Jurkat, Clone E6-1 (cell line): ENCODE measurements at regions not wholly inside any gene's neighbourhood (a gene's known extent, or its start where the extent isn't known, plus 50 kb on each side); places are given as distances from the start of the nearest gene placed in this dataset.

Experiments used
- DNase-seq: peaks from one replicate; pipeline ENCODE4 v3.0.0-alpha.2; 2011; ENCODE audit warnings: low read depth, low spot score
- H3K4me3 ChIP-seq: 2 replicates; pipeline ENCODE4 v1.5.1; 2011; ENCODE audit warnings: mild to moderate bottlenecking, low read length, control low read depth, moderate library complexity

DNA sequence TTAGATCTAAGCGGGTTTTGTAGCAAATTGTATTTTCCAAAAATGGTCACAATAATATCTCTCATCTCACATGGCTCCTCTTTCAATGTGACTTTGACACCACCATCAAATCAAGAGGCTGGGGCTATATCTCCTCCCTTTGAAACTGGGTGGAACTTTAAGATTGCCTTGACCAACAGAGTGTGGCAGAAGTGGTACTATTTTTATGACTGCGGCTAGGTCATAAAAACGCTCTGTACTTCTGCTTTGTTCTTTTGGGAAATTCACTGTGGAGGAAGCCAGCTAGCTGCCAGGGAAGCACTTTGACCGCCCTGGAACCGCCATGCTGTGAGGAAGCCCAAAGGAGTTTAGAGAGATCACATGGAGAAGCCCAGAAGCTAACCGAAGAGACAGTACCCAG is 50.7 kb upstream of the ACOT11 start:
- no peak for DNase-seq
- no peak overlapping the region for H3K4me3 ChIP-seq

DNA sequence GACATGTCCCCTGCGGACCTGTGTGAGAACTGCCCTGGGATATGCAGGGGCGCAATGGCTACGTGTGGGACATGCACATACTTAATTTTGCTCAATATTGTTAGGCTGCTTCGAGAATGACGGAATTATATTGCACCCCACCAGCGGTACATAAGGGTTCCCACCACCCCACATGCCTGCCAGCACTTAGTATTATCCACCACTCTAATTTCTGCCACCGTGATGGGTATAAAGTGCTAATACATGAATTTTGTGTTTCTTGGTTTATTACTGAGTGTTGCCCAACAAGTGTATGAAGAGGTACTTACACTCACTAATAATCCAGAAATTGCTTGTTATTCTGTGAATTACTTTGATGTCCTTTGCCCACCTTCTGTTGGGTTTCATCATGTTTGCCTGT is 52.1 kb upstream of the ACOT11 start:
- no peak for DNase-seq
- no peak overlapping the region for H3K4me3 ChIP-seq

DNA sequence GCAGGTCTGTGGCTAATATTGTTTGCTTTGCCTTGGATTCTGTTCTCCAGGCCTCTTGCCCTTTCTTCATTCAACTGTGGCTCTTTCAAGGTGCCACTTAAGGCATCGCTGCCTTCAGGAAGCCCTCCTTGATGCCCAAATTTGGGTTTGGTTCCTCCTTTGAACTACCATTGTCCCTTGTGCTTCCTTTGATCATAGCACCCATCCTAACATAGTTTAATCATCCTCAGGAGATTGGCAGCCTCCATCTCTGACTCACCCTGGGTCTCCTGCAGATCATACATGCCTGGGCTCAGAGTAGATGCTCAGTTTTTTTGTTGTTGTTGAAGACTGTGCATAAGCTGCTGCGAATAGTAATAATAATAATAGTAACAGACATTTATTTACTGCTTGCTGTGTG is 54.4 kb upstream of the ACOT11 start:
- no peak overlapping the region for H3K4me3 ChIP-seq
- no peak for DNase-seq

DNA sequence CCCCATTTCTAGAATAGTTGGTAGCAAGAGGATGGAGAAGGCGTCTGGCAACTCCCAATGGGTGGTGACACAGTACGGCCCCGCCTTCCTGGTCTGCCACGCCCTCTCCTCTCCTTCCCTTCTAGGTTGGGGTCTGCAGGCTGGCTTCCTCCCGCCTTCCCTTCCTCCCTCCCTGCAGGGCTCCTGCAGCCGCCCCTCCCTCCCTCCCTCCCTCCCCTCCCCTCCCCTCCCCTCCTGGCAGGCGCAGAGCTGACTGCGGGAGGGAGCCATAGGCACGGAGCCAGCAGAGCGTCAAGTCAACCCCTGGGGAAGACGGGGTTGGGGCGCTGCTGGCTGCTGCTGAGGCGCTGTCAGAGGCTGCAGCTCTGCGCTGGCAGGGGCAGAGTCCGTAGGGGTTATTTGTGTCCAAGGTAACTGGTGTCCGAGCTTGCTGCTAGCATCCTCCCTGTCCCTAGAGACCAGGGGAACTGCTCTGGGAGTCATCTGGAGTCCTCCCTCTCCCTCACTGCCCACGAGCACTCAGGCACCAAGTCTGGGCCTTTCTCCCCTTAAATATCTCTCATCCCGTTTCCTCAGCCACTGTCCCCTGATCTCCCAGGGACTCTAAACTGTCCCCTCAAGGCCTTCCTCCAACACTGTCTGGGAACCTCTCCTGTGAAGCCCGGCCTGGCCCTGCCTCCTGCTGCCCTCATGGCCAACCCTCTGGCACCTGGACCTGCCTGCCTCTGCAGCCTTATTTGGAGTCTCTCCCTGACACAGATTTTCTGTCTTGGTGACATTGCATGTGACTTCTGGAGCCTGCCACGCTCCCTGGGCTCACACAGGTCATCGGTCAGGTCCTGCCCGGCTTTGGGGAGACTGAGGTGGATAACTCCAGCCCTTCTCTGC is 57.4 kb upstream of the ACOT11 start:
- H3K4me3 ChIP-seq: peak overlapping the region; percentile 11; the same call in 1 of the 2 replicates
- no peak for DNase-seq

DNA sequence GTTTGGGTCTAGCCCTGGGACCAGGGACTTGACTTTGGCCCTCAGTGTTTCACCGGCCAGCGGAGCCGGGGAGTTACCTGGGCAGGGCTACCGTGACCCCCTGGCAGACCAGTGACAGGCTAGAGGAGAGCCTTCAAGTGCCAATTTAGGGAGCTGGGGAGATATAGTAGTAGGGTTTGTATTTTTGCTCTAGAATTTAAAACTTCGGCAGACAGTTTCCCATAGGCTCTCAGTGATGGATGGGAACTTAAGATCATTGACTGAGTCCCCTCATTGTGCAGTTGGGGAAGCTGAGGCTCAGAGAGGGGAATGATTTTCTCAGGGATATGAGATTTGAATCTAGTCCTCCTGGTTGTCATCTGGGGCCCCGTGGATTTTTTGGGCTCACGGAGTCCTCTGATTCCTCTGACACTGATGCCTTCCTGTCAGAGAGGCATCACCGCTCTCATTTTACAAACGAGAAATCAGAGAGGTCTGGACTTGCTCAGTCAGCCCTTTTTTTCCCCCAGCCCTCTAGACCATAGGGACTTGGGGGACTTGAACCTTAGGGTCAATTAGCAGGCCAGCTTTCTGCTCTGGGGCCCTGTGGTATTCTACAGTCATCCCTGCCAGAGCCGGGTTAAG is 58.3 kb upstream of the ACOT11 start:
- DNase-seq: no peak

DNA sequence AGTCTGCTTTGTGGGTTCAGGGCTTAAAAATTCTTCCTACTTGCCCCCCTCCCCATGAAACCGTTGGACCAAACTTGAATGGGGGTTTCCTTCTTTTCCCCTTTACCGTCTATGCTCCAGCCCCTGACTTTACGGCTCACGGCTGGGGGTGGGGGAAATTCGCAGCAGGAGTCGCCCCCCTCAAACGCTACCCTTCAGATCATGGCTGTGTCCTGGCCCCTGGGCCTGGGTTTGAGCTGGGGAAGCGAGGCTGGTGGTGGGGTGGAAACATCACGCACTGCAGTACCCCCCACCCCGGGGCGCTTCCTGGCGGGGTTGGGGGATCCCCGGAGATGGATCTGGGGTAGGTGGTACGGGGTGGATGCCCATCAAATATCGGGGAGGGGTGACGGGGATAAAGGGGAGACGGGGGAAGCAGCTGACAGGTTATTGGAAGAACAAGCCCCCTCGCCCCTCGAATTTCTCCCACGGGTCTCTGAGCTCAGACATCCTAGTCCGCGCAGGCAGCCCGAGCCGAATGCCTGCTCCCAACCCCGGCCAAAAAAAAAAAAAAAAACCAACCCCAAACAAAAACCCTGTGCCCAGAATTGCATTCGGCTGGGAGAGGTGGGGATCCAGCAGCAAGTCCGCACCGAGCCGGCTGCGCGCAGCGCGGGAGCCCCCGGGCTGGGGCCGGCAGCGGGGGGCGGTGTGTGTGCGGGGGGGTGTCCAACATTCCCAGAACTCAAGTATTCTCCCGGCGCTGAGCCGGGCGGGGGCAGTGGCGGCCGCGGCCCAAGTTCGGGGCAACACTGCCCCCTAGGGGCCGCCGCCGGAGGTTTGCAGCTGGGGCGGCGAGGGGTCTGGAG is 59.0 kb upstream of the ACOT11 start:
- peak overlapping the region; percentile 71 for H3K4me3 ChIP-seq
- DNase-seq: no peak

More for the DNA sequence above, 58.3 kb upstream of the ACOT11 start:
- H3K4me3 ChIP-seq: peak overlapping the region; percentile 71

DNA sequence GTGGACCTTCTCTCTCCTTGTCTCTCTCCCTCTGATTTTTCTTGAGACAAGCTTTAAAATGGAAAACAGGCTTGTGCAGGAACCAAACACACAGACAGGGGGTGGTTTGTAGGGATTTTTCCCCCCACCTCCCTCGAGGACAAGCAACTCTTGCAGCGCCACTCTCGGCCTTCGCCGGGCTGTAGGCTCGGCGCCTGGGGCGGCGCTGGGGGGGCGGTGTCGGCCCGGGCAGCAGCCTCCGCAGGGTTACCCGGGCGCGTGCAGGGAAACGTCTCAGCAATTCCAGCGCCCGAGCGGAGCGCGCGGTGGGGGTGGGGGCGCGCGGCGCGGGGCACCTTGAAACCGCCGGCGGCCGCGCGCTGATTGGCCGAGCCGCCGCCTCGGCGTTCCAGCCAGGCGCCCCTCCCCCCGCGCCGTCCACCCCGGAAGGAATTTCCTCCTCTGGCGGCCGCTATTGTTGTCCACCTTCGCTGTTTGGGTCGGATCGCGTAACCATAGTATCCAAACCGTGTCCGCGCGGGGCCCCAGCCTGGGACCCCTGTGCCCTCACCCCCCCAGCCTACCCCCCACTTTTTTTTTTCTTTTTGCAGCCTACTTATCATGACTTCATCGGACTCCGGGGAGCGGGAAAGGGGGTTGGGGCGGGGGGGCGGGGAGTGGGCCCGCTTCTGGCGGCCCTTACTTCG is 59.8 kb upstream of the ACOT11 start:
- H3K4me3 ChIP-seq: peak overlapping the region; percentile 71
- DNase-seq: no peak

DNA sequence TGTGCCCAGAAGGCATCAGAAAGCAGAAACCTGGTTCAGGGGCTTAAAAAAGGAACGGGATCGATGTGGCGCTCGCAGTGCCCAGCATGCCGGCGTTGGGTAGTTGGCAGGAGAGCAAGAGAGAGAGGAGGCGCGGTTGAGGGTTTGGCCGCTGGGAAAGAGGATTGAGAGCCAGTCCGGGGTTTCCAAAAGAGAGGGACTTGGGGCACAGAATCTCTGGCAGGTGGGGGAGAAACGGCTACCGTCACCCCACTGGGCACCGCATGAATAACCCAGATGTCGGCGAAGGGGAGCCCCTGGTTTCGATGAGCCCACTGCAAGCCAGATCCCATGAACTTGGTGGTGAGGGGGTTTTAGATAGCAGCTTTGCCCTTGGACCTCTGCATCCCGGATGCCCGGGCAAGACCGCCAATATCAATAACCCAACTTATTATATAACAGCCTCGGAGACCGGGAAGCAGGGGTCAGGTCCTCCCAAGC is 60.4 kb upstream of the ACOT11 start:
- peak overlapping the region; percentile 71 for H3K4me3 ChIP-seq
- no peak for DNase-seq

DNA sequence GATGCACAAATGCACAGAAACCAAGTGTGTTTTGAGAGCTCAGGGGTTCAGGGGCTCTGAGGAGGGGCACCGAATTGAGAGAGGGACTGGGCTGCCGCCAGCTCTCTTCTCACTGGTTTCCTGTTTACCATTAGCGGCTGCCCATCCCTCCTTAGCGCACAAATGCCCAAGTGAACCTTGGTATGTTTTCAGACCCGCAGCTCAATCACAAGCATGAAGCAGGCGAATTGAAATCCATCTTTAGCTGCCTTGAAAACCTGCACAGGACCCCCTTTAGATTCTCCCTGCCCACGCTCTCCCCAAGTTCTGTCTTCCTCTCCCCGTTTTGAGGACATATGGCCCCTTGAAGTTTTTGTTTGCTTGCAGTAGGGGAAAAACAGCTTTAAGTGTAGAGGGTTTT is 61.1 kb upstream of the ACOT11 start:
- H3K4me3 ChIP-seq: no peak overlapping the region
- DNase-seq: no peak

DNA sequence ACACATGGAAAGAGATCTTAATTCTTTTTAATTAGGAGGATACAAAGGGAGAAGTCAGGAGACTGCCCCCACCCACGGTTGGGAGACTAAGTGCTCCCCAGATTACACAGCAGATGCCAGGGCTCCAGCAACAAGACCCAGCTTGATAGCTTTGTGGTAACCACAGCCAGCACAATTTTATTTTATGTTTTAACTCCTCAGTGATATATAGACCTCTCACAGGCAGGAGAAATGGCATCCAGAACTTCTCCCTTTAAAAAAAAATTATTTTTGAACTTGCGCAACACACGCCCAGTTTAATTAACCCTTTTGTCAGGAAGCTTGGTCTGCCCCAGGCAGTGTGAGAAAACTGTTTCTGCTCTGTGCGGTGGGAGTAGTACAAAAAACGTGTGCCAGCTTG is 62.6 kb upstream of the ACOT11 start:
- no peak for DNase-seq
- H3K4me3 ChIP-seq: no peak overlapping the region

DNA sequence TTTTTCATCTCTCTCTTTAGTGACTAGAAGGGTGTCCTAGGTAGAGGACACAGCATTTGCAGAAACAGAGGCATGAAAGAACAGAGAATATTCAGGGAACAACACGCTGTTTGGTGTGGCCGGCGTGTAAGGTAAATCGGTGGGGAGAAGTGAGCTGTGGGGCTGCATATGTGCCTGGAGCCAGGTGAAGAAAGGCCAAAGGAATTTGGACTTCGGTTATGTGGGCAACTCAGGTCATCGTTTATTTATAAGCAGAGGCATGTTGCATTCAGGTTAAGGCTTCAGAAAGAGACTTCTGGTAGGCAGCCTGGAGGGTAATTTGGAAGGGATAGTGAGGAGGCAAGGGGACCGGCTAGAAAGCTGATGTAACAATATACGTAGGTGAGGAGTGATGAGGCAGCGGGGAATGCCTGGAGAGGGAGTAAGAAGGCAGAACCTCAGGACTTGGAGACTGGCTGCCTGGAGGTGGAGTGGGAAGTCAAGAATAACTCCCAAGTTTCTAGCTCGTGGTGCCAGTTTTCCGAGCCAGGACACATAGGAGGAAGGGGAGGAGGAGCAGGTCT is 64.1 kb upstream of the ACOT11 start:
- no peak overlapping the region for H3K4me3 ChIP-seq
- DNase-seq: no peak

DNA sequence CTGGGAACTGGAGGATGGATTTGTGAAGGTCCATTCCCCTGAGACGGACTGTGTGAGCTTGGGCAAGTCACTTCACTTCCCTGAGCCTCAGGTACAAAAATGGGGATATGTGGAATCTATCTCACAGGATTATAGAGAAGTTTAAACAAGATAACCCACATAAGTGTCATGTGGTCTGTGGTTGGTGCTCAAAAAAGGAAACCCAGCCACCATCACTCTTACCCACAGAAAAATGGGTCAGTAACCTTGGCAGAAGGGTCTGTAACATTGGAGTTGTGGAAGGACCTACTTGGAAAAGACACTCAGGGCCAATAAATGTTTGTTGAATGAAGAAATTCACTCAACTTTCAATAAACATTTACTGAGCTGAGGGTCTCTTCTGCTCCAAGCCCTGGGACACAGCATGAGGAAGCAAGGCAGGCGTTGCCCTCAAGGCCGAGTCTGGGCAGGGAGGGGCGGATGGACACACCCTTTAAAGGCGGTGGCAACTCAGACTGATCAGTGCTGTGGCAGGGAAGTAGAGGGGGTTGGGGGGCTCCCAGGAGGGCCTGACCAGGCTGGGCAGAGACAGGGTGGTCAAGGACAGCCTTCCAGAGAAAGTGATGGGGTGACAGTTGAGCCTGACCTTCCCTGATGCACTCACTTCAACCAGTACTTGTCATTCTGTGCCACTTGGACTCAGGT is 66.7 kb upstream of the ACOT11 start:
- no peak for DNase-seq

DNA sequence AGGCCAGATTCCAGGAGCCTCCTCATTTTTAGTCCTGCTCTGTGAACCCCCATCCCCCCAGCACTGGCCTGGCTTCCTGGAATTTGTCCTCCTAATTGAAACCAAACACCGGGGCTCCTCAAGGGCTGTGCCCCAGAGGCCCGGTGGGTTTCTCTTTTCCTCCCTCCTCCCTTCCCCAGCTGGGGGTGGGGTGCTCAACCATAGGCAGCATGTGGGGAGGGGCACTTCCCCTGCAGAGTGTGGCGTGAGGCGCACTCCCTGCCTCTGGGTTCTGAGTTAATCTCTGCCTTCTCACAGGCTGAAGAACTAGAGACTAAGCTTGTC is 67.5 kb upstream of the ACOT11 start:
- no peak overlapping the region for H3K4me3 ChIP-seq
- no peak for DNase-seq

More for the DNA sequence above, 66.7 kb upstream of the ACOT11 start:
- no peak overlapping the region for H3K4me3 ChIP-seq

DNA sequence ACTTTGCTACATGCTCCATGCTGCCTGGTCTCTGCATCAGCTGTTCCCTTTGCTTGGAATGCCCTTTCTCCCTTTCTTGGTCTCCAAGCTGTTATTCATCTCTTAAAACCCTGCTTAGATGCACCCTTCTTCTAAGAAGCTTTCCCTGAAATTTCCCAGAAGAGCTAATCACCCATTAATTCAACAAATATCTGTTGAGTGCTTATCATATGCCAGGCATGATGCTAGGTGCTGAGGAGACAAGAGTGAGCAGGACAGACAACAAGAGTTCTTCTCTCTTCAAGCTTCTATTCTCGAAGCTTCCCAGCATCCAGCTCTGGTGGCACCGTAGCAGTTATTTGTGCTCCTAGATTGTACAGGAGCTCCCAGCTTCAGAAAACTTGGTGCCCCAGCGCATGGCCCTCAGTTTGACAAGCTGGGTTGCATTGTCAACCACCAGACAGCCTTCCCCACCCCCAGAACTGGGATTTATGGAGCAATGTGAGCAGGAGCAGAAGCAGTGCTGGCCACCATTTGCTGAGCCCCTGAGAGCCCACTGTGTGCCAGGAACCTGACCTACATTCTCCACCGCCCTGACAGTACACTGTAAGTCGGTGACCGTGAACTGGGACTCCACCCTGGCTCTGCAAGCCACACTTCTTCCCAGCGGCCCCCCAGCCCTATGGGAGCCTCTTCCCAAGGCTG is 68.0 kb upstream of the ACOT11 start:
- no peak for DNase-seq
- H3K4me3 ChIP-seq: no peak overlapping the region

DNA sequence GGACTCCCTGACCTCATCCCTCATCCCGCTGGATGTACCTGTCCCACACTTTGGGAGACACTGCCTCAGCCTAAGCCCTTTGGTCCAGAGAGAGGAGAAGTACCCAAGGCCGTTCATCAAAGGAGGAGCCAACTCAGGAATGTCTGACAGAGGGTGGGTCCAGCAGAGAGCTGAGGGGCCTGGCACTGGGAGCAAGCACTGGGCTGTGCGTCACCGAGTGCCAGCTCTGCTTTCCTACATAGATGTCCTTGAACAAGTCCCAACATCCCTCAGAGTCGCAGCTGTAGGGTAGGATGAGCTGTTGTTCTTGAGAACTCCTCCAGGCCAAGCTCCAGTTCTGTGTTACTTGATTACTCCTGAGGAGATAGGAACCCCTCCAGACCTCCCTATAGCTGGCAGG is 68.8 kb upstream of the ACOT11 start:
- DNase-seq: no peak
- no peak overlapping the region for H3K4me3 ChIP-seq

DNA sequence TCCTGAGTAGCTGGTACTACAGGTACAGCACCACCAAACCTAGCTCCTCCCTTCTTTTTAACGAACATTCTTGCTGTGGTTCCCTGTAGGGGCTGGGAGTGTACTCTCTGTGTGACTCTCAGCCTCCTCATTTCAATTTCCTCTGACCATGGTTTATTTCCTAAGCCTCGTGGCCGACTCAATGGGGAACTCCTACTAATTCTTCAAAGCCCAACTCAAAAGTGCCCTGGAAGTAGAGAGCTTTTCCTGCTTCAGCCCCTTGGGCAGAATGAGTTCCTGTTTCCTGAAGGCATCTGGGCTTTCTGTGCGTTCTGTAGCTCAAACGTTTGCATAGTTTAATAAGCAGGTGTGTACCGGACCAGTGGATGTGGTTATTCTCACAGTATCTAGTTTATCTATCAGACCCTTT is 70.9 kb upstream of the ACOT11 start:
- DNase-seq: peak; percentile 90
- H3K4me3 ChIP-seq: peak overlapping the region; percentile 65

DNA sequence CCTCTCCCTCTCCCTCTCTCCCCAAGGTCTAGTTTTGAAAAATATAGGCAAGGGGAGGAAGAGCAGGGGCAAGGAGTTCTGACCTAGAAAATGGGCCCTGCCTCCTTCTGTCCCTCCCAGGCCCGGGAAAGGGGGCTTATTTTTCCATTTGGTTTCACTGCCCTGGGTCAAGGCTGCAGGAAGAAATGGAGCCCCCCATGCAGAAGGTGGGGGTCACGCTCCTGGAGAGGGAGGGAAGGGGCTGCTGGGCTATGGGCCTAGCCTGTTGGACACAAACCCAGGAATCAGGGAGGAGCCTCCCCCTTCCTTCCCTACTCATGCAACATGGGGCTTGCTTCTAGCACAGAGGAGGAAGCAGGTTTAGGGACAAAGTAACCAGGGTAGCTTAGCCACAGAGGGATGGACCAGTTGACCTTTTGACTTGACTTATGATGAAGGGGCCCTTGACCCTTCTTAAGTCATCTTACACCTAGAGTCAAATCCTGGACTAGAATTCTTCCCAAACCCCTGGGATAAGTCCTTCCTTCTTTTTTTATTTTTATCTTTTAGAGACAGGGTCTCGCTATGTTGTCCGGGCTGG is 70.4 kb upstream of the SSBP3 start:
- H3K4me3 ChIP-seq: peak overlapping the region; percentile 65
- DNase-seq: no peak
